Left ventricle myocardium inferior (tissue), 1 donor: ENCODE measurements at regions not wholly inside any gene's neighbourhood (a gene's known extent, or its start where the extent isn't known, plus 50 kb on each side); places are given as distances from the start of the nearest gene placed in this dataset.

ENCODE experiments used
- DNase-seq: peaks from one replicate; pipeline ENCODE4 v3.0.0-alpha.2; 2020
- H3K27ac ChIP-seq: fragments of 200-600 bp; replicated peaks from 2 replicates; pipeline ENCODE4 v1.8.0; 2021
- H3K27me3 ChIP-seq: fragments of 200-600 bp; 2 replicates; pipeline ENCODE4 v1.8.0; 2021; ENCODE audit warnings: low read depth
- H3K36me3 ChIP-seq: fragments of 200-600 bp; 2 replicates; pipeline ENCODE4 v1.8.0; 2021
- H3K4me1 ChIP-seq: fragments of 200-600 bp; 2 replicates; pipeline ENCODE4 v1.8.0; 2021
- H3K4me3 ChIP-seq: fragments of 200-600 bp; 2 replicates; pipeline ENCODE4 v1.8.0; 2021; ENCODE audit warnings: mild to moderate bottlenecking, moderate library complexity
- H3K9me3 ChIP-seq: fragments of 200-600 bp; replicated peaks from 2 replicates; pipeline ENCODE4 v1.8.0; 2021
- intact Hi-C: fragments of 100-400 bp; cut with micrococcal nuclease; formaldehyde crosslinking; loops from one replicate; pipeline ENCODE4 v1.11.0; 2022
- TF ChIP-seq, protein P1 (sequence below): fragments of 200-600 bp; IDR thresholded peaks from 2 replicates; pipeline ENCODE4 v1.8.0; 2021; ENCODE audit warnings: antibody characterized with exemption, mild to moderate bottlenecking, borderline replicate concordance
- donor health status: DM: no; HTN: yes; CAD: no; lungs with severe emphysema.

DNA sequence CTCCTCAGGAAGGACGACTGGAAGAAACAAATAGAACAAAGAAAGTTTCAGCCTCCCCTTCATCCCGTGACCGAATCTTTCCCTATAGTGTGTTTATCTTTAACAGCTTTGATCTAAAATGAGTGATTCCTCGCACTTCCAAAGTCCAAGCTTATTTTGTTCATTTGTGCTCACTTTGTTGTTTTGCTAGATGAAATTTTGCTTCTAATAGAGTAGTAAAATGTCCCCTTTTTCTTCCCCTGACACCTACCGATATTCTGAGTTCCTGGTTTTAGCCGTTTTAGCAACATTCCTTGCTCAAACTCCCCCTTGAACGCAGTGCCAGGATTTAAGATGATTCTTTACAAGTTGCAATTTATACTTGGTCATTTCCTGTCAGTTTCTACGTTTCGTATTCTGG is 204.2 kb downstream of the FGF9 start:
- Histone ChIP-seq H3K4me3 (no peak overlapping the region), H3K9me3 (no peaks in the 10 kb centered on the region), H3K4me1 (no peaks in the 10 kb centered on the region), H3K36me3 (no peaks in the 10 kb centered on the region), H3K27me3 (peaks cover 18% of the 10 kb centered on the region), H3K27ac (no peak overlapping the region)
- intact Hi-C loops = no loop called here
- TF ChIP-seq, protein P1, sequence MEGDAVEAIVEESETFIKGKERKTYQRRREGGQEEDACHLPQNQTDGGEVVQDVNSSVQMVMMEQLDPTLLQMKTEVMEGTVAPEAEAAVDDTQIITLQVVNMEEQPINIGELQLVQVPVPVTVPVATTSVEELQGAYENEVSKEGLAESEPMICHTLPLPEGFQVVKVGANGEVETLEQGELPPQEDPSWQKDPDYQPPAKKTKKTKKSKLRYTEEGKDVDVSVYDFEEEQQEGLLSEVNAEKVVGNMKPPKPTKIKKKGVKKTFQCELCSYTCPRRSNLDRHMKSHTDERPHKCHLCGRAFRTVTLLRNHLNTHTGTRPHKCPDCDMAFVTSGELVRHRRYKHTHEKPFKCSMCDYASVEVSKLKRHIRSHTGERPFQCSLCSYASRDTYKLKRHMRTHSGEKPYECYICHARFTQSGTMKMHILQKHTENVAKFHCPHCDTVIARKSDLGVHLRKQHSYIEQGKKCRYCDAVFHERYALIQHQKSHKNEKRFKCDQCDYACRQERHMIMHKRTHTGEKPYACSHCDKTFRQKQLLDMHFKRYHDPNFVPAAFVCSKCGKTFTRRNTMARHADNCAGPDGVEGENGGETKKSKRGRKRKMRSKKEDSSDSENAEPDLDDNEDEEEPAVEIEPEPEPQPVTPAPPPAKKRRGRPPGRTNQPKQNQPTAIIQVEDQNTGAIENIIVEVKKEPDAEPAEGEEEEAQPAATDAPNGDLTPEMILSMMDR = no peak
- DNase-seq = no peak

DNA sequence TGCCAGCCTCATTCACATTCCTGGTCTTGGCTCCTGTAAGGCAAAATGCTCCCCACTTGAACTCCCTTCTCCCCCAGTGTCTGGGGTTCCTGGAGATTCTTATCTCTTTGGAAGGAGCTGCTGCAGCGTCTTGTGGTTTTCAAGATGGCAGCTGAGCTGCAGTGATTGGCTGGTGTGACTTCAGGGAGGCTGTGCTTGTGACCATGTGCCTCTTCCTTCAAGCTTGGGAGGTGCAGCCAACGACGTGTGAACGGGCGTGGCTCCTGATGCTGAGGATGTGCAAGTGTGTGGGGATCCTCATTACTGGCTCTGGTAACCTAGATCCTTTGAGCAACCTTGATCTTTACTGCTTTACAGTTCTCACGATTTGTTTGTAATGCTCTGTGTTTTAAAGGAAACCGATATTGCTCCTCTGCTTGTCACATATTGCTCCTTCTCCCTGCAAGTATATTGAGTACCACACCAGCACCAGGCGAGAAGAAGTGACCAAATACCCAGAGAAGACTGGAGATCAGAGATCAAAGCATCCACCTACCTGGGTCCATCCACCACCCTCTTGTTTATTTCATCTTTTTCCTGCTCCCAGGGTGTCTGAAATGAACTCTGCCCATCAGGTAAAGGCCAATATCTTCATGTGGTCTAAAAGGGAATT is 208.5 kb downstream of the FGF9 start:
- no peak overlapping the region for H3K4me3 ChIP-seq
- TF ChIP-seq, protein P1 = no peak
- intact Hi-C loops = no loop called here
- no peaks in the 10 kb centered on the region for H3K9me3 ChIP-seq
- peaks cover 27% of the 10 kb centered on the region for H3K27me3 ChIP-seq
- H3K27ac ChIP-seq = no peak overlapping the region
- no peak for DNase-seq
- no peaks in the 10 kb centered on the region for H3K36me3 ChIP-seq
- no peaks in the 10 kb centered on the region for H3K4me1 ChIP-seq

DNA sequence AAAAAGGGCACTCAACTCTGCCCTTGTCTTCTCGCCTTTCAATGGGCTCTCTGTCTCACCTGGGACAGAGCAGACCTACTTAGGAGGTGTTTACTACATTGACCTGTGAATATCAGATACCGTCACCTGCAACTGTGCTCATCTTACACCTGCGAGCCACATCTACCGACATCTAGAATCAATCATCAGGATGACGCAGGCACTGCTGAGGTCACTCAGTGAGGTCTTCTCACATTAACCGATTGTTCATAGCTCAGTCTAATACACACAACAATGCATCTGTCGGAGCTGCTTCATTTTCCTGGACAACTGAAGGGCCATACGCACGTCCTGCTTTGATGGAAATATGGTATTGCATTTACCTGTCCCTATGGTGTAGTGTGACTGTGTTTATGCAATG is 211.9 kb downstream of the FGF9 start:
- DNase-seq = no peak
- Histone ChIP-seq H3K27me3 (peaks cover 38% of the 10 kb centered on the region), H3K36me3 (no peaks in the 10 kb centered on the region), H3K27ac (no peak overlapping the region), H3K4me3 (no peak overlapping the region), H3K4me1 (no peaks in the 10 kb centered on the region), H3K9me3 (no peaks in the 10 kb centered on the region)
- intact Hi-C loops = no loop called here
- TF ChIP-seq, protein P1 = no peak

DNA sequence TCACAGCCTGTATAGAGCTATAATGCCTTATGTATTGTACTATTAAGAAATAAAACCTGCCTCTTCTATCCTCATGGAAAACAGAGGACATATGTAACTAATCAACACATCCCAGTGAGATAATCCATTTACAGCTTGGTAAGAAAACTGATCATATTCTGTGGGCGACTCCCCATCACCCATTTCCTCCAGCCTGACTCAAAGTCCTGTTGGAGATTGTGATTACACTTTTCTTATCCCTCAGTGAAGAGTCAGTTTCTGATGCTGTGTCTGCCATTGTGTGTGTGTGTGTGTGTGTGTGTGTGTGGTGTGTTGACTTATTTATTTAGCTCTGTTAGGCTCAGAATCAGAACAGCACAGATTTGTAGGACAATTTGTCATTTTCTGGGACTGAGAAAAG is 212.8 kb downstream of the FGF9 start:
- no peak overlapping the region for H3K4me3 ChIP-seq
- no peaks in the 10 kb centered on the region for H3K4me1 ChIP-seq
- TF ChIP-seq, protein P1 = no peak
- intact Hi-C loops = no loop called here
- no peaks in the 10 kb centered on the region for H3K36me3 ChIP-seq
- H3K27me3 ChIP-seq = peaks cover 30% of the 10 kb centered on the region
- no peak overlapping the region for H3K27ac ChIP-seq
- no peak for DNase-seq
- no peaks in the 10 kb centered on the region for H3K9me3 ChIP-seq

DNA sequence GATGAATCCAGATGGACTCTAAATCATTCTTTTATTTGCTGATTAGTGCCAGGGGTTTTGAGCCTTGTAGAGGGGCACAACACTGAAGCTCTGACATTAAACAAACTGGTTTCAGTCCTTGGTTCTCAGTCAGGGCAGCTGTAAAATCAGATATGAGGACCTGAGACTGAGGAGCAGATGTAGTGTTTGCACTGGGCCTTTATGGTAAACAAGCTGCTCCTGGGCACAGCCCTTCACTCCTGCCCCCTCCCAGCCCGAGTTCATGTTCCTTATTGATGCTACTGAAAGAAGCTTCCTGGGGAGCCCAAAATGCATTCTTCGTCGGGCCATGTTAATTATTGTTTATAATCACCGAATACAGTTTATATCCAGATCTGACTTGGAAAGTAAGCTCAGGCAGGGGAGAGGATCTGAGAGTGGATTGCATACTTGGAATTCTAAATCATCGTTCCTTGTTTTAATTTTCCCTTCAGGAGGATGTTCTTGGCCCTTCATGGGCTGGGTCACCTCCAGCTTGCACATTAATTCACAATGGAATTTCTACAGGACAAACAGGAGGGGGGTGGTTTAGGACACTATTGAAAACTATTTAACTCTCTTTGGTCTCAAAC is 213.5 kb downstream of the FGF9 start:
- TF ChIP-seq, protein P1 = no peak
- no peak overlapping the region for H3K4me3 ChIP-seq
- H3K4me1 ChIP-seq = no peaks in the 10 kb centered on the region
- no peaks in the 10 kb centered on the region for H3K9me3 ChIP-seq
- peaks cover 23% of the 10 kb centered on the region for H3K27me3 ChIP-seq
- no peak for DNase-seq
- H3K27ac ChIP-seq = no peak overlapping the region
- H3K36me3 ChIP-seq = no peaks in the 10 kb centered on the region
- intact Hi-C loops = no loop called here
